Neural cell (in vitro differentiated cells): ENCODE measurements at regions not wholly inside any gene's neighbourhood (a gene's known extent, or its start where the extent isn't known, plus 50 kb on each side); places are given as distances from the start of the nearest gene placed in this dataset.

Experiments used
- H2AFZ ChIP-seq: fragments of 200-600, 300-800 bp; sonication (generic), shearing (Covaris generic); 2 replicates; pipeline ENCODE4 v1.6.0; 2014; ENCODE audit warnings: low read depth, mild to moderate bottlenecking, antibody characterized with exemption, low read length, moderate library complexity
- H3F3A ChIP-seq: fragments of 200-600 bp; shearing (Covaris generic); 2 replicates; pipeline ENCODE4 v1.6.1; 2016; ENCODE audit warnings: mild to moderate bottlenecking, moderate library complexity, mixed read lengths, antibody characterized with exemption, low read length; ENCODE audit not compliant: insufficient read depth, poor library complexity, severe bottlenecking
- H3K27ac ChIP-seq: fragments of 200-600, 300-800 bp; sonication (generic), shearing (Covaris generic); 2 replicates; pipeline ENCODE4 v1.5.1; 2014; ENCODE audit warnings: mild to moderate bottlenecking, low read length, moderate library complexity
- H3K27me3 ChIP-seq: fragments of 300-800, 200-600 bp; sonication (generic), shearing (Covaris generic); 2 replicates; pipeline ENCODE4 v1.6.0; 2014; ENCODE audit warnings: mild to moderate bottlenecking, low read depth, low read length, moderate library complexity; ENCODE audit not compliant: insufficient read depth
- H3K36me3 ChIP-seq: fragments of 300-800, 200-600 bp; sonication (generic), shearing (Covaris generic); 2 replicates; pipeline ENCODE4 v1.5.1; 2014; ENCODE audit warnings: mild to moderate bottlenecking, antibody characterized with exemption, low read length, moderate library complexity; ENCODE audit not compliant: insufficient read depth
- H3K4me2 ChIP-seq: fragments of 300-800, 200-600 bp; sonication (generic), shearing (Covaris generic); 2 replicates; pipeline ENCODE4 v1.6.0; 2014; ENCODE audit warnings: mild to moderate bottlenecking, low read length
- H3K4me3 ChIP-seq: fragments of 300-800, 200-600 bp; sonication (generic), shearing (Covaris generic); 2 replicates; pipeline ENCODE4 v1.5.1; 2014; ENCODE audit warnings: mild to moderate bottlenecking, low read length, moderate library complexity
- H3K79me2 ChIP-seq: fragments of 200-600 bp; shearing (Covaris generic); replicated peaks from 2 replicates; pipeline ENCODE4 v1.6.0; 2014; ENCODE audit warnings: mild to moderate bottlenecking, low read length, moderate library complexity; ENCODE audit not compliant: insufficient read depth
- H3K9ac ChIP-seq: fragments of 300-800, 200-600 bp; sonication (generic), shearing (Covaris generic); 2 replicates; pipeline ENCODE4 v1.6.1; 2016; ENCODE audit warnings: mild to moderate bottlenecking, low read length, mixed read lengths
- H3K9me2 ChIP-seq: fragments of 200-600 bp; shearing (Covaris generic); 2 replicates; pipeline ENCODE4 v1.6.1; 2016; ENCODE audit warnings: mild to moderate bottlenecking, low read length, mixed read lengths; ENCODE audit not compliant: insufficient read depth
- H3K9me3 ChIP-seq: fragments of 200-600, 300-800 bp; sonication (generic), shearing (Covaris generic); 2 replicates; pipeline ENCODE4 v1.6.1; 2016; ENCODE audit warnings: mild to moderate bottlenecking, mixed run types, low read length, moderate library complexity, mixed read lengths
- H4K20me1 ChIP-seq: fragments of 200-600 bp; shearing (Covaris generic); 2 replicates; pipeline ENCODE4 v1.6.1; 2016; ENCODE audit warnings: mild to moderate bottlenecking, mixed run types; ENCODE audit not compliant: insufficient read depth
- CTCF ChIP-seq: fragments of 450-650 bp; IDR thresholded peaks from 2 replicates; pipeline ENCODE4 v1.5.1; 2014; ENCODE audit warnings: antibody characterized with exemption, mild to moderate bottlenecking, moderate library complexity; ENCODE audit not compliant: poor library complexity, severe bottlenecking
- EP300 ChIP-seq: fragments of 450-650 bp; conservative IDR thresholded peaks from 2 replicates; pipeline ENCODE4 v1.6.1; 2014; ENCODE audit warnings: antibody characterized with exemption, mild to moderate bottlenecking, moderate library complexity; ENCODE audit not compliant: poor library complexity, severe bottlenecking
- EZH2 ChIP-seq: fragments of 200-600, 300-800 bp; shearing (Covaris generic), sonication (generic); IDR thresholded peaks from 2 replicates; pipeline ENCODE4 v1.6.1; 2014; ENCODE audit warnings: antibody characterized with exemption, low read length, borderline replicate concordance, mild to moderate bottlenecking; ENCODE audit not compliant: insufficient read depth, poor library complexity, severe bottlenecking
- MXI1 ChIP-seq: fragments of 450-650 bp; conservative IDR thresholded peaks from 2 replicates; pipeline ENCODE4 v1.6.1; 2014; ENCODE audit warnings: antibody characterized with exemption, mild to moderate bottlenecking; ENCODE audit not compliant: poor library complexity, severe bottlenecking
- POLR2AphosphoS5 ChIP-seq: IDR thresholded peaks from 2 replicates; pipeline ENCODE4 v1.6.1; 2012
- RAD21 ChIP-seq: fragments of 450-650 bp; conservative IDR thresholded peaks from 2 replicates; pipeline ENCODE4 v1.6.1; 2014; ENCODE audit warnings: antibody characterized with exemption, mild to moderate bottlenecking, moderate library complexity
- REST ChIP-seq: IDR thresholded peaks from 2 replicates; pipeline ENCODE4 v1.6.1; 2012; ENCODE audit warnings: borderline replicate concordance
- SMC3 ChIP-seq: fragments of 450-650 bp; conservative IDR thresholded peaks from 2 replicates; pipeline ENCODE4 v1.6.1; 2014; ENCODE audit warnings: antibody characterized with exemption, mild to moderate bottlenecking, moderate library complexity; ENCODE audit not compliant: poor library complexity
- TAF1 ChIP-seq: IDR thresholded peaks from 2 replicates; pipeline ENCODE4 v1.6.1; 2012; ENCODE audit warnings: low read depth

- H4K20me1 ChIP-seq = no peaks in the 10 kb centered on the region
- no peak for TF ChIP-seq SMC3
- TF ChIP-seq EZH2 = no peak
- no peak for TF ChIP-seq MXI1
- TF ChIP-seq EP300 = no peak
- no peak for TF ChIP-seq REST
- TF ChIP-seq RAD21 = no peak
- no peak for TF ChIP-seq CTCF
Observed at GRCh38 chr10:81270051-81270450, 604.9 kb upstream of the NRG3 start.

GRCh38 chr10:81280497-81281479, 594.2 kb upstream of the NRG3 start:
- no peaks in the 10 kb centered on the region for H4K20me1 ChIP-seq
- H3K4me2 ChIP-seq = no peak overlapping the region
- H3K79me2 ChIP-seq = no peaks in the 10 kb centered on the region
- no peaks in the 10 kb centered on the region for H3K9me3 ChIP-seq
- H2AFZ ChIP-seq = no peak overlapping the region
- no peak overlapping the region for H3K27ac ChIP-seq
- H3K4me3 ChIP-seq = no peak overlapping the region
- no peaks in the 10 kb centered on the region for H3F3A ChIP-seq
- H3K9ac ChIP-seq = no peak overlapping the region
- H3K36me3 ChIP-seq = no peaks in the 10 kb centered on the region
- TF ChIP-seq MXI1 = no peak
- no peak for TF ChIP-seq RAD21
- no peak for TF ChIP-seq SMC3
- TF ChIP-seq TAF1 = no peak
- no peak for TF ChIP-seq POLR2AphosphoS5
- no peak for TF ChIP-seq CTCF
- no peak for TF ChIP-seq EP300
- H3K27me3 ChIP-seq = no peaks in the 10 kb centered on the region
- H3K9me2 ChIP-seq = no peaks in the 10 kb centered on the region

More at GRCh38 chr10:81270051-81270450, 604.9 kb upstream of the NRG3 start:
- Histone ChIP-seq H3K4me2 (no peak overlapping the region), H3K27me3 (no peaks in the 10 kb centered on the region), H2AFZ (no peak overlapping the region), H3F3A (no peaks in the 10 kb centered on the region), H3K36me3 (no peaks in the 10 kb centered on the region), H3K9me2 (no peaks in the 10 kb centered on the region), H3K79me2 (no peaks in the 10 kb centered on the region), H3K27ac (no peak overlapping the region), H3K4me3 (no peak overlapping the region), H3K9ac (no peak overlapping the region), H3K9me3 (no peaks in the 10 kb centered on the region)
